ENCODE measurements at regions not wholly inside any gene's neighbourhood (a gene's known extent, or its start where the extent isn't known, plus 50 kb on each side); places are given as distances from the start of the nearest gene placed in this dataset.

DNA sequence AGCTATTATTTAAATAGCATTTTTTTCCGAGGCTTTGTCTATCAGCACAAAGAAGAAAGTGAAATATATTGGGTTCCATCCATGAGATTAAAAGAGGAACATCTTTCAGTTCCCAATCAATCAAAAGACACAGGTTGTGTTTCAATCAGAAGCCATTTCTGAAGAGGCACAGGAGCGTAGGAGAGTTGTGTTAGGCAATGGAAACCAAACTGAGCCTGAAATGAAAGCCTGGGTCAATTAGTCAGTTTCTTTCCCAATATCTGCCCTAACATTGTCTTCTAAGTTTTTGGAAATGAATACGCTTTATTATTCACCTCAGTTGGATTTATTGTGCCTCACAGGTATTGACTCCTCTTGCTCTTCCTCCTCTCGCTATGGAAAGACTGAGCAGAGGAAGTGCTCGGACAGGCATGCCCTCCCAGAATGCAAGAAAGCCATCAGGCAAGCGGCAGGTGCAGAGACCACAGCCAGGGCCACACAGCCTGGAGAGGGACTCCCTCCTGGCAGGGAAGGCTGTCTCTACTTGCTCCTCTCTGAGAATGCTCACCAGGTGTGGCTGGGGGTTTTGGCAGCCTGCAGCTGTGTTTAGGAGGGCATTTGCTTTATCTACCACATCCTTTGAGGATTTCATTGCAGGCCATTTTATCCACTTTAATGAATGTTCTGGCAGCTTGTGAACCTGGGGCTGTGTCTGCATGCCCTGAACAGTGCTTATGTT is 100.8 kb upstream of the NEDD9 start:
- H3K27ac ChIP-seq (ENCODE audit: low read depth, low read length): no peak overlapping the region
- no peaks in the 10 kb centered on the region for H3K9me3 ChIP-seq (ENCODE audit: control insufficient read depth, insufficient read depth, low read length)
- no peak overlapping the region for H3K9ac ChIP-seq (ENCODE audit: low read depth, low read length)
- 0 out of 2 replicates have a peak, but pooled peaks cover 4% of the 10 kb centered on the region for H3K4me1 ChIP-seq (ENCODE audit: control insufficient read depth, insufficient read depth, low read length)
- no peak overlapping the region for H3K4me3 ChIP-seq (ENCODE audit: low read depth, low read length)
- no peaks in the 10 kb centered on the region for H3K27me3 ChIP-seq (ENCODE audit: control insufficient read depth, insufficient read depth, low read length)
- H3K36me3 ChIP-seq (ENCODE audit: control insufficient read depth, insufficient read depth, low read length): no peaks in the 10 kb centered on the region

DNA sequence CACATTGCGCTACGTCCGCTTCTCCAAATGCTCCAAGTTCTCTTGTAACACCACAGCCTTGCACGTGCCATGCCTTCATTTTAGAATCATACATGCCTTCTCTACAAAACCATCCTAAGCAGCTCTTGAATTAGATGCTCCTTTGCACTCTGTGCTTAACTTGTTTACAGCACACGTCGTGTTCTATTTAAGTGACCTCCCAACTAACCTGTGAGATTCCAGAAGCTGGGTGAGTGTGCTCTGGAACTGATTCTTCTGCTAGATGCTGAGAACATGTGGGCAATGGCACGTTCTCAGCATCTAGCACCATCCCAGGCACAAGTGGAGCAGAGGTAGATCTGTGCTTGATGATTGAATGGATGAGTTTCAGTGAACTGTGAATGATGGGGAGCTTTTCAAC is 100.0 kb upstream of the NEDD9 start:
- Histone ChIP-seq H3K4me1 (ENCODE audit: control insufficient read depth, insufficient read depth, low read length) (0 out of 2 replicates have a peak, but pooled peaks cover 4% of the 10 kb centered on the region), H3K27ac (ENCODE audit: low read depth, low read length) (no peak overlapping the region), H3K4me3 (ENCODE audit: low read depth, low read length) (no peak overlapping the region), H3K9me3 (ENCODE audit: control insufficient read depth, insufficient read depth, low read length) (no peaks in the 10 kb centered on the region), H3K36me3 (ENCODE audit: control insufficient read depth, insufficient read depth, low read length) (no peaks in the 10 kb centered on the region), H3K27me3 (ENCODE audit: control insufficient read depth, insufficient read depth, low read length) (no peaks in the 10 kb centered on the region), H3K9ac (ENCODE audit: low read depth, low read length) (no peak overlapping the region)

DNA sequence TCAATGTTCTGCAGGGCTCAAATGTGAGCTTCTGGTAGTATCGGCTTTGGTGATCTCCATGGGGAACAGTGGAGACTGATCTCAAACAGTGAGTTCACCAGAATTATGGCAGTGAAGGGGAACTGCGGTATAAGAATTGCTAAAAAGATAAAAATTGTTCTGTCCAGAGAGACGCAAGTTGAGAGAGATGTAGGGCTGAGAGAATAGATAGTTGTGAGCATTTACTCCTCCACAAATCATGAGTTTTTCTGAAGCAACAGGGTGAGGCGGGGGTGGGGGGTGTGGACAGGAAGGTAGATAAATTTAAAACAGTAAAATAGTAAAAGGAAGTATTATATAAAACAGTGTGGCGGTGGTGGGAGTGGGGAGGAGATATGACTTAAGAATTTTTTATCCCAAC is 98.6 kb upstream of the NEDD9 start:
- Histone ChIP-seq H3K27me3 (ENCODE audit: control insufficient read depth, insufficient read depth, low read length) (no peaks in the 10 kb centered on the region), H3K4me3 (ENCODE audit: low read depth, low read length) (no peak overlapping the region), H3K9me3 (ENCODE audit: control insufficient read depth, insufficient read depth, low read length) (no peaks in the 10 kb centered on the region), H3K9ac (ENCODE audit: low read depth, low read length) (no peak overlapping the region), H3K4me1 (ENCODE audit: control insufficient read depth, insufficient read depth, low read length) (0 out of 2 replicates have a peak, but pooled peaks cover 4% of the 10 kb centered on the region), H3K27ac (ENCODE audit: low read depth, low read length) (no peak overlapping the region), H3K36me3 (ENCODE audit: control insufficient read depth, insufficient read depth, low read length) (no peaks in the 10 kb centered on the region)

DNA sequence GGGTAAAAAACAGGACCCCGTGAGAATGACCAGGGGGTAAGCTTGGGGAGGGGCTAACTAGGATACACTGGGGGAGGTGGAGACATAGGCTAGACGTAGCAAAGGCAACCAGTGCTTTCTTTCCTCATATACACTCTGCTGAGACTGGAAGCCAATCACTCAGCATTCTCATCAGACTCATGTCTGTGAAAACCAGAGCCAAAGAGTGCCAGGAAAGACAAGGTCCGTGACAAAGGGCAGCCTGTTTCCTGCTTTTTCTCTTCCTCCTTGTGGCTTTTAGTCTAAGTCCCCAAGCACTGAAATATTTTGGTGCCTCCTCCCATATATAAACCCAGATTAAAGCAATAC is 97.9 kb upstream of the NEDD9 start:
- no peaks in the 10 kb centered on the region for H3K9me3 ChIP-seq (ENCODE audit: control insufficient read depth, insufficient read depth, low read length)
- H3K36me3 ChIP-seq (ENCODE audit: control insufficient read depth, insufficient read depth, low read length): no peaks in the 10 kb centered on the region
- H3K9ac ChIP-seq (ENCODE audit: low read depth, low read length): no peak overlapping the region
- H3K4me3 ChIP-seq (ENCODE audit: low read depth, low read length): no peak overlapping the region
- no peaks in the 10 kb centered on the region for H3K27me3 ChIP-seq (ENCODE audit: control insufficient read depth, insufficient read depth, low read length)
- H3K27ac ChIP-seq (ENCODE audit: low read depth, low read length): no peak overlapping the region
- H3K4me1 ChIP-seq (ENCODE audit: control insufficient read depth, insufficient read depth, low read length): peaks cover 7% of the 10 kb centered on the region

DNA sequence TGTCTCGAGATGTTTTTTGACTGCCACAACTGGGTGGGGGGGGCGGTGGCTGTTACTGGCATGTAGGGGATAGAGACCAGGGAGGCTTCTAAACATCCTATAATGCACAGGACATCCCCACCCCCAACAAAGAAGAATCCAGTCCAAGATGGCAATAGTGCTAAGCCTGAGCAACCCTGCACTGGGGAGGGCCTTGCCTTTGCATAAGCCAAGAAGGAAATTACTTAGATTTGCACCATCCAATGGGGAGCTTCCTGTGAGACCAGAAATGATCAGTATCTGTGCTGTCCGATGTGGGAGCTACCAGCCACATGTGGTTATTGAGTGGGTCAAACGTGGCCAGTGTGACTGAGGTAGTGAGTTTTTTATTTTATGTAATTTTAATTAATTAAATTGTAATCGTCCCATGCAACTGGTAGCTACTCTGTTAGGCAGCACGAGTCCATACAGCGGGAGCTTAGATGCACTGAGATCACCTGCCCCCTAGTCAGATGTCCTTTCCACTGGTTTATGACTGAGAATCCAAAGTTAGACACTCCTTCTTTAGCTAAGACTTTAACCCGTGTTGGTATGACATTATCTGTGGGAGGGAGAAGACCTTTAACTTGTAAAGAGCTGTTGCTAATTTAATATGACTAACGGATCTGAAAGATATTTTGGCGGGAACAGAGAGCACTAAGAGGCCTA is 97.4 kb upstream of the NEDD9 start:
- Histone ChIP-seq H3K4me1 (ENCODE audit: control insufficient read depth, insufficient read depth, low read length) (peaks cover 10% of the 10 kb centered on the region), H3K4me3 (ENCODE audit: low read depth, low read length) (no peak overlapping the region), H3K27me3 (ENCODE audit: control insufficient read depth, insufficient read depth, low read length) (no peaks in the 10 kb centered on the region), H3K9ac (ENCODE audit: low read depth, low read length) (no peak overlapping the region), H3K9me3 (ENCODE audit: control insufficient read depth, insufficient read depth, low read length) (no peaks in the 10 kb centered on the region), H3K36me3 (ENCODE audit: control insufficient read depth, insufficient read depth, low read length) (no peaks in the 10 kb centered on the region), H3K27ac (ENCODE audit: low read depth, low read length) (no peak overlapping the region)

DNA sequence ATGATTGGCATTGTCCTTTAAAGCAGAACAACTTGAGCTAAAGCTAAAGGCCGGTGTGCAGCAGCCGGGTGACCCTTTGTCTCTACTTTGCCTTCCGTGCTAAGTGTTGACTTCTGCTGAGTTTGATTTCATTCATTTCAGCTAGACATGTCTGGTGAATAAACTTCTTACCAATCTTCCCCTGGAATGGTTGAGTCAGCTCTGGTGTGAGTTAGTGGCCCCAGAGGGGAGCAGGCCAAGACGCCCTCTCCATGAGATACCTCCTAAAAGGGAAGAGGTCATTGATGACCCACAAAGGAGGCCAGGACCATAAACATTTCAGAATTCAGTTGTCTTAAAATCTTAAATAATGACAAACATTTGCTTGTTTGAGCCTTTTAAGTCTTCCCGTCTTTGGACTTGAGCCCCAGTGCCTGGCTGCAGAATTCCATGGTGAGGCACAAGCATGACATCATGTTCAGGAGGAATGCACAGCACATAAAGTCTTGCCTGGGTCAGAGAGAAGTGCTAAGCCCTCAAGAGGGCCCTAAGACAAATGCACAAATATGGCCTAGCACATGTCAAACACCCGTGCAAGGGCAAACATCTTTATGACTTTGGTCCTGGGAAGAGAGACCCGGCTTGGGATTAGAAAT is 96.3 kb upstream of the NEDD9 start:
- H3K27ac ChIP-seq (ENCODE audit: low read depth, low read length): no peak overlapping the region
- no peak overlapping the region for H3K4me3 ChIP-seq (ENCODE audit: low read depth, low read length)
- no peaks in the 10 kb centered on the region for H3K36me3 ChIP-seq (ENCODE audit: control insufficient read depth, insufficient read depth, low read length)
- H3K27me3 ChIP-seq (ENCODE audit: control insufficient read depth, insufficient read depth, low read length): no peaks in the 10 kb centered on the region
- H3K4me1 ChIP-seq (ENCODE audit: control insufficient read depth, insufficient read depth, low read length): peaks cover 9% of the 10 kb centered on the region
- no peak overlapping the region for H3K9ac ChIP-seq (ENCODE audit: low read depth, low read length)
- no peaks in the 10 kb centered on the region for H3K9me3 ChIP-seq (ENCODE audit: control insufficient read depth, insufficient read depth, low read length)

DNA sequence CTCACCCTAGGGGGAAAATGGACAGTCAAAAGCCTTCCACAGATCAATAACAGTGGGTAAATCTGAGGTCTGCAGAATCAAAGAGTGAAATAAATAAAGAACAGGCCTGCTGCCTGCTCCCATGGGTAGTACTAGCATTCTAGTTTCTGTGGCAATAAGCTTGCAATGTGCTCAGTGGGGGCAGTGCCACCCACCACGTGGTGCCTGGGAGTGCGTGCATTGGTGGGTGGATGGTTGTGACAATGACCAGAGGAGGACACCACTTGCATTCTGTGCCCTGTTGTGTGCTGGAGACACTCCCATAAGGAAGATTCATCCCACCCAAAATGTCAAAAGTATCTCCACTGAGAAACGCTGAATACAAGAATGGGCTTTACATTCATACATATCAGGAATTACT is 95.5 kb upstream of the NEDD9 start:
- H3K9ac ChIP-seq (ENCODE audit: low read depth, low read length): no peak overlapping the region
- no peaks in the 10 kb centered on the region for H3K36me3 ChIP-seq (ENCODE audit: control insufficient read depth, insufficient read depth, low read length)
- H3K27ac ChIP-seq (ENCODE audit: low read depth, low read length): no peak overlapping the region
- peaks cover 5% of the 10 kb centered on the region for H3K4me1 ChIP-seq (ENCODE audit: control insufficient read depth, insufficient read depth, low read length)
- no peak overlapping the region for H3K4me3 ChIP-seq (ENCODE audit: low read depth, low read length)
- no peaks in the 10 kb centered on the region for H3K9me3 ChIP-seq (ENCODE audit: control insufficient read depth, insufficient read depth, low read length)
- no peaks in the 10 kb centered on the region for H3K27me3 ChIP-seq (ENCODE audit: control insufficient read depth, insufficient read depth, low read length)

DNA sequence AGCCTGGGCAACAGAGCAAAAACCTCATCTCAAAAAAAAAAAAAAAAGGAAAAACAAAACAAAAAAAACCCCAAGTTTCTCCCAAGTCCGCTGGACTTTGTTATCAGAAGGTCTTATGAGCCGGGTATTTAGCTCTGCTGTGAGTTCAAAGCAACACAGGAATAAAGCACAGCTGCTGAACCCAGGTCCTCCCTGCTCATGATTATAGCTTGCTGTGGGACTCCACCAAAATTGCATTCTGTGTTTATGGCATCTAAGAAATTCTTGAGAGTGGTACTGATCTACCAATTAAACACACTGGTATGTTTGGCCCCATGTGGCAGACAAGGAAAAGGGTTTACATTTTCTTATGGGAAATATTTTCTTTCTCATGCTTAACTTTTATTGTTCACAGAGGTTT is 93.6 kb upstream of the NEDD9 start:
- H3K27ac ChIP-seq (ENCODE audit: low read depth, low read length): no peak overlapping the region
- H3K9ac ChIP-seq (ENCODE audit: low read depth, low read length): no peak overlapping the region
- H3K36me3 ChIP-seq (ENCODE audit: control insufficient read depth, insufficient read depth, low read length): no peaks in the 10 kb centered on the region
- H3K4me1 ChIP-seq (ENCODE audit: control insufficient read depth, insufficient read depth, low read length): peaks cover 5% of the 10 kb centered on the region
- H3K9me3 ChIP-seq (ENCODE audit: control insufficient read depth, insufficient read depth, low read length): no peaks in the 10 kb centered on the region
- no peaks in the 10 kb centered on the region for H3K27me3 ChIP-seq (ENCODE audit: control insufficient read depth, insufficient read depth, low read length)
- no peak overlapping the region for H3K4me3 ChIP-seq (ENCODE audit: low read depth, low read length)

DNA sequence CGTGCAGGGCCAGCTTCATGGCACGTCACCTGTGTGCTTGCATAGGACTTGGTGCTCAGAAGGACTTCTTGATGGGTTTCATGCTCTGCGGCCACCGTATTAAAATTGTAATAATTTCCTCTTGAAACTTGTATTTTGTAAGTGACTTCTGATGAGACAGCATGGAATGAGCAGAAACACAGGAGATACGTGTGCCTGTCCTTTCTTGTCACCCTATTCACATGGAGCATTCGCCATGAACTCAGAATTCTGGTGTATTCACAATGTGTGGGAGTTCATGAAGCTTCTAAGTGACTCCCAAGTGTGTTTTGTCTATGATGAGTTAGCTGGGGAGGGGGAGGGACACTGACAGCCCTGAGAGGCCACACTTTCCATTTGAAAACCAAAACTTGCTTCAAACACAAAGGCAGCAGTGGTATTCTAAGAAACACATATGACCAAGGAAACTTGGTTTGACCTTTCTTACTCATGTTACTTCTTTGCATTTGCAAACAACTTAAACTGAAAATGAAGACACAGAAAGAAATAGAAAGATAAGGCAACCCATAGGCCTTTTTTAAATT is 92.1 kb upstream of the NEDD9 start:
- Histone ChIP-seq H3K4me3 (ENCODE audit: low read depth, low read length) (no peak overlapping the region), H3K27ac (ENCODE audit: low read depth, low read length) (no peak overlapping the region), H3K4me1 (ENCODE audit: control insufficient read depth, insufficient read depth, low read length) (peaks cover 5% of the 10 kb centered on the region), H3K27me3 (ENCODE audit: control insufficient read depth, insufficient read depth, low read length) (no peaks in the 10 kb centered on the region), H3K9ac (ENCODE audit: low read depth, low read length) (no peak overlapping the region), H3K36me3 (ENCODE audit: control insufficient read depth, insufficient read depth, low read length) (no peaks in the 10 kb centered on the region), H3K9me3 (ENCODE audit: control insufficient read depth, insufficient read depth, low read length) (no peaks in the 10 kb centered on the region)

DNA sequence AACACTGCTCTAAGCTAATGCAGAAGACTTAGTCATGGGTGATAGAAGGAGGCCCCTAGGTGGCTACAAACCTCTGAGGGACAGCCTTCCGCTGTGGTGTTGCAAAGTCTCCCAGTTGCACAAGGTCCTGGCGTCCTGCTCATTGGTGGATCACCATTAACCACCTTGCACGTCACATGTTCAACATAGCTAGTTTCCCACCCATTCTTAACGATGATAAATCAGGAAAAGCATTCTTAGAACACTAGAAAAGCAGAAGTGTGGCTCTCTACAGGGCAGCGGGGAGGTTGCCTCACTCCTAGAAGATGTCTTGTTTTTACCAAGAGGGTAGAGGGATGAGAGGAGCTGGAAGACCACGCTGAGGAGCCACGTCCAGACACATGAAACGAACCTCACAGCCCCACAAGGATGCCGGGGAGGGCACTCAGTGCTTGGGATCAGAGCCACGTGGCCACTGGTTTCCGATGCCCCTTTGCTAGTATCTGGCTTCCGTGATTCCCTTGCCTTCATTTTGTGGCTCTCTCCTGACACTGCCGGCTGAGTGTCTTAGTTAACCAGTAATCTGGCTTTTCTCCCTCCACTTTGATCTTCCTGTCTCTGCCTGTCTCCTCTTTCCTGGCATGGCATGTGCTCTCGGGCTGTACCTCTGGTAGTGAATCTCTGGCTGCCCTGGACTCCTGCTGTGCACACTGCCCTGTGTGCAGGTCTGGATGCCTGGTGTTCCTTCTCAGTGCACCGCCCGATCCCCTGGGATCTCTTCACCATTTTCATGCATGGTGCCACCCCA is 91.4 kb upstream of the NEDD9 start:
- Histone ChIP-seq H3K4me3 (ENCODE audit: low read depth, low read length) (no peak overlapping the region), H3K4me1 (ENCODE audit: control insufficient read depth, insufficient read depth, low read length) (peaks cover 5% of the 10 kb centered on the region), H3K9ac (ENCODE audit: low read depth, low read length) (no peak overlapping the region), H3K36me3 (ENCODE audit: control insufficient read depth, insufficient read depth, low read length) (no peaks in the 10 kb centered on the region), H3K27ac (ENCODE audit: low read depth, low read length) (no peak overlapping the region), H3K27me3 (ENCODE audit: control insufficient read depth, insufficient read depth, low read length) (no peaks in the 10 kb centered on the region), H3K9me3 (ENCODE audit: control insufficient read depth, insufficient read depth, low read length) (no peaks in the 10 kb centered on the region)

All from HUES48 (cell line).